Tibial nerve (tissue), 4 donors: ENCODE measurements at regions not wholly inside any gene's neighbourhood (a gene's known extent, or its start where the extent isn't known, plus 50 kb on each side); places are given as distances from the start of the nearest gene placed in this dataset.

Experiments used
- DNase-seq, 2 donors: peaks; one replicate each; pipeline ENCODE4 v3.0.0-alpha.2; 2019; ENCODE audit warnings: low spot score in 2 of 2
- H3K27ac ChIP-seq, 4 donors: fragments of 200-600 bp; sonication (generic) in 3 of 4; one replicate each; pipeline ENCODE4 v1.5.1; 2017 to 2019; ENCODE audit warnings: mild to moderate bottlenecking in 1 of 4
- H3K27me3 ChIP-seq, 2 donors: fragments of 200-600 bp; sonication (generic) in 1 of 2; one replicate each; pipeline versions ENCODE4 v1.5.1 to v1.6.0; 2017 to 2019
- H3K36me3 ChIP-seq, 3 donors: fragments of 200-600 bp; sonication (generic); one replicate each; pipeline ENCODE4 v1.5.1; 2018 to 2019
- H3K4me1 ChIP-seq, 4 donors: fragments of 200-600 bp; sonication (generic) in 3 of 4; one replicate each; pipeline ENCODE4 v1.5.1; 2017 to 2019
- H3K4me3 ChIP-seq, 4 donors: fragments of 200-600 bp; sonication (generic) in 3 of 4; one replicate each; pipeline ENCODE4 v1.5.1; 2017 to 2019; ENCODE audit warnings: mild to moderate bottlenecking in 1 of 4, moderate library complexity in 1 of 4
- H3K9me3 ChIP-seq, 4 donors: fragments of 200-600 bp; sonication (generic) in 3 of 4; one replicate each; pipeline ENCODE4 v1.5.1; 2017 to 2019
- CTCF ChIP-seq, 5 experiments: fragments of 200-600 bp in 3 of 5; fragments of 450-650 bp in 2 of 5; sonication (generic) in 3 of 5; IDR thresholded peaks; one replicate each; pipeline ENCODE4 v1.5.1; 2016 to 2019; ENCODE audit warnings: antibody characterized with exemption in 5 of 5, mild to moderate bottlenecking in 3 of 5, moderate library complexity in 2 of 5
- EP300 ChIP-seq, 2 donors: sonication (generic); formaldehyde crosslinking; IDR thresholded peaks; one replicate each; pipeline ENCODE4 v1.6.1; 2017; ENCODE audit warnings: antibody characterized with exemption in 2 of 2, mild to moderate bottlenecking in 1 of 2
- POLR2A ChIP-seq, 2 donors: fragments of 450-650 bp; IDR thresholded peaks; one replicate each; pipeline ENCODE4 v1.6.1; 2017; ENCODE audit warnings: antibody characterized with exemption in 2 of 2, mild to moderate bottlenecking in 2 of 2, moderate library complexity in 2 of 2
- WGBS, 2 donors: methylation state at CpG; one replicate each; pipeline ENCODE4 v1.1.5; 2018; 5-methylcytosine and 5-hydroxymethylcytosine counted together

- Histone ChIP-seq H3K27me3 (no peaks in the 10 kb centered on the region), H3K4me1 (peaks cover 0 to 13% (median 0%) of the 10 kb centered on the region in 4 donors), H3K9me3 (no peaks in the 10 kb centered on the region), H3K4me3 (no peak overlapping the region), H3K27ac (no peak overlapping the region), H3K36me3 (no peaks in the 10 kb centered on the region)
- TF ChIP-seq CTCF (IDR thresholded peaks at IDR 0.05) (no peak), POLR2A (IDR thresholded peaks at IDR 0.05) (no peak), EP300 (IDR thresholded peaks at IDR 0.05) (no peak)
- no peak for DNase-seq
- 71 to 74% methylated on average over 11 of the region's 11 CpGs for WGBS, 2 donors
Measured at GRCh38 chr1:234899041-234899729, 229.5 kb downstream of the TOMM20 start.

- no peak for DNase-seq
- no peak overlapping the region for H3K27ac ChIP-seq
Measured at GRCh38 chr1:234898455-234899033, 230.1 kb downstream of the TOMM20 start.

GRCh38 chr1:234897754-234898454 lies 230.7 kb downstream of the TOMM20 start:
- no peaks in the 10 kb centered on the region for H3K36me3 ChIP-seq
- no peak for DNase-seq
- H3K4me3 ChIP-seq: no peak overlapping the region
- H3K9me3 ChIP-seq: no peaks in the 10 kb centered on the region
- 81 to 93% methylated on average over 10 of the region's 10 CpGs for WGBS, 2 donors
- no peak overlapping the region for H3K27ac ChIP-seq
- TF ChIP-seq EP300 (IDR thresholded peaks at IDR 0.05) (no peak), POLR2A (IDR thresholded peaks at IDR 0.05) (no peak)
- H3K27me3 ChIP-seq: no peaks in the 10 kb centered on the region
- H3K4me1 ChIP-seq: peaks cover 0 to 14% (median 0%) of the 10 kb centered on the region in 4 donors

More at GRCh38 chr1:234898455-234899033, 230.1 kb downstream of the TOMM20 start:
- TF ChIP-seq CTCF (IDR thresholded peaks at IDR 0.05) (no peak), EP300 (IDR thresholded peaks at IDR 0.05) (no peak), POLR2A (IDR thresholded peaks at IDR 0.05) (no peak)
- H3K27me3 ChIP-seq: no peaks in the 10 kb centered on the region
- H3K4me1 ChIP-seq: peaks cover 0 to 14% (median 0%) of the 10 kb centered on the region in 4 donors
- WGBS, 2 donors: 85 to 94% methylated on average over 9 of the region's 9 CpGs
- no peaks in the 10 kb centered on the region for H3K9me3 ChIP-seq
- no peaks in the 10 kb centered on the region for H3K36me3 ChIP-seq
- no peak overlapping the region for H3K4me3 ChIP-seq

- H3K4me3 ChIP-seq: no peak overlapping the region
- TF ChIP-seq POLR2A (IDR thresholded peaks at IDR 0.05) (no peak), EP300 (IDR thresholded peaks at IDR 0.05) (no peak), CTCF (IDR thresholded peaks at IDR 0.05) (no peak)
- H3K36me3 ChIP-seq: no peaks in the 10 kb centered on the region
- H3K9me3 ChIP-seq: no peaks in the 10 kb centered on the region
- 38 to 59% methylated on average over 4 of the region's 4 CpGs for WGBS, 2 donors
- H3K27me3 ChIP-seq: no peaks in the 10 kb centered on the region
- no peak for DNase-seq
- H3K27ac ChIP-seq: no peak overlapping the region
- H3K4me1 ChIP-seq: peaks cover 0 to 14% (median 0%) of the 10 kb centered on the region in 4 donors
Measured at GRCh38 chr1:234897390-234897749, 231.3 kb downstream of the TOMM20 start.

GRCh38 chr1:234896477-234897389 lies 231.9 kb downstream of the TOMM20 start:
- H3K4me3 ChIP-seq: no peak overlapping the region
- 87 to 88% methylated on average over 15 of the region's 15 CpGs for WGBS, 2 donors
- peaks cover 0 to 14% (median 0%) of the 10 kb centered on the region in 4 donors for H3K4me1 ChIP-seq
- H3K27me3 ChIP-seq: no peaks in the 10 kb centered on the region
- no peaks in the 10 kb centered on the region for H3K36me3 ChIP-seq
- TF ChIP-seq POLR2A (IDR thresholded peaks at IDR 0.05) (no peak), CTCF (IDR thresholded peaks at IDR 0.05) (no peak), EP300 (IDR thresholded peaks at IDR 0.05) (no peak)
- DNase-seq: no peak
- H3K27ac ChIP-seq: no peak overlapping the region
- H3K9me3 ChIP-seq: no peaks in the 10 kb centered on the region
